B cell (primary cell): ENCODE measurements at regions not wholly inside any gene's neighbourhood (a gene's known extent, or its start where the extent isn't known, plus 50 kb on each side); places are given as distances from the start of the nearest gene placed in this dataset.

Experiments
- ATAC-seq: fragments of 200-7000 bp; cut with Tn5 transposase; one replicate; pipeline ENCODE4 v1.10.0; 2021; ENCODE audit warnings: low read depth, mild to moderate bottlenecking, moderate number of reproducible peaks, moderate library complexity
- CTCF ChIA-PET: fragments of 350-600 bp; sonication (Branson Sonifier 250); formaldehyde crosslinking; loops from one replicate; lab custom pipeline; 2021; ENCODE audit warnings: antibody characterized with exemption, inconsistent platforms; lab: Charles Lee
- POLR2A ChIA-PET: fragments of 350-600 bp; sonication (Branson Sonifier 250); formaldehyde crosslinking; loops from one replicate; lab custom pipeline; 2021; ENCODE audit warnings: antibody characterized with exemption; lab: Charles Lee
- DNase-seq: peaks from one replicate; pipeline ENCODE4 v3.0.0; 2013
- H2AFZ ChIP-seq: 2 replicates; pipeline ENCODE4 v1.6.1; 2012; ENCODE audit warnings: mild to moderate bottlenecking, low read depth, low read length; ENCODE audit not compliant: insufficient read depth, poor library complexity, severe bottlenecking
- H3K27ac ChIP-seq, 2 donors: 1 replicate in 1 of 2; 2 replicates in 1 of 2; pipeline ENCODE4 v1.5.1; 2012 to 2013; ENCODE audit warnings: low read length in 2 of 2, mild to moderate bottlenecking in 2 of 2, moderate library complexity in 1 of 2
- H3K27me3 ChIP-seq, 4 experiments: fragments of 200-600 bp in 1 of 4; sonication (generic) in 1 of 4; replicated peaks in 1 of 4; 1 replicate in 2 of 4; 2 replicates in 2 of 4; pipeline versions ENCODE4 v1.6.1 to v1.7.0; 2013 to 2016; ENCODE audit warnings: low read length in 3 of 4, mild to moderate bottlenecking in 2 of 4, mixed read lengths in 1 of 4, moderate library complexity in 1 of 4; ENCODE audit not compliant: insufficient read depth in 4 of 4, control insufficient read depth in 3 of 4; ENCODE audit errors: control extremely low read depth in 1 of 4
- H3K36me3 ChIP-seq, 2 experiments: replicated peaks in 1 of 2; 1 replicate in 1 of 2; 2 replicates in 1 of 2; pipeline versions ENCODE4 v1.6.1 to v1.7.1; 2013; ENCODE audit warnings: low read length in 1 of 2; ENCODE audit not compliant: insufficient read depth in 2 of 2, control insufficient read depth in 1 of 2; ENCODE audit errors: control extremely low read depth in 1 of 2, extremely low read depth in 1 of 2
- H3K4me1 ChIP-seq, 2 donors: fragments of 200-600 bp in 1 of 2; sonication (generic) in 1 of 2; 1 replicate in 1 of 2; 2 replicates in 1 of 2; pipeline versions ENCODE4 v1.5.1 to v1.6.1; 2013 to 2017; ENCODE audit warnings: low read length in 2 of 2; ENCODE audit not compliant: control insufficient read depth in 2 of 2, insufficient read depth in 2 of 2
- H3K4me2 ChIP-seq: replicated peaks from 2 replicates; pipeline ENCODE3; 2012; ENCODE audit warnings: mild to moderate bottlenecking, low read depth, low read length; ENCODE audit not compliant: poor library complexity, severe bottlenecking
- H3K4me3 ChIP-seq, 5 experiments: fragments of 200-600 bp in 1 of 5; sonication (generic) in 1 of 5; 1 replicate in 3 of 5; 2 replicates in 2 of 5; pipeline versions ENCODE4 v1.5.1 to v1.7.0; 2011 to 2016; ENCODE audit warnings: low read length in 4 of 5, mild to moderate bottlenecking in 4 of 5, low read depth in 2 of 5, control low read depth in 1 of 5, moderate library complexity in 1 of 5; ENCODE audit not compliant: insufficient read depth in 1 of 5; ENCODE audit errors: control extremely low read depth in 1 of 5, extremely low read depth in 1 of 5
- H3K79me2 ChIP-seq: fragments of 200-600 bp; sonication (generic); one replicate; pipeline ENCODE4 v1.6.0; 2016; ENCODE audit warnings: low read length; ENCODE audit not compliant: control insufficient read depth, insufficient read depth
- H3K9ac ChIP-seq: fragments of 200-600 bp; sonication (generic); 2 replicates; pipeline ENCODE4 v1.6.1; 2017; ENCODE audit warnings: mild to moderate bottlenecking, low read length, moderate library complexity
- H3K9me3 ChIP-seq, 3 donors: one replicate each; pipeline versions ENCODE4 v1.6.1 to v1.7.1; 2013; ENCODE audit warnings: low read length in 2 of 3; ENCODE audit not compliant: control insufficient read depth in 2 of 3, insufficient read depth in 1 of 3; ENCODE audit errors: control extremely low read depth in 1 of 3
- H4K20me1 ChIP-seq: 2 replicates; pipeline ENCODE4 v1.6.0; 2012; ENCODE audit warnings: mild to moderate bottlenecking, low read length; ENCODE audit not compliant: insufficient read depth, control insufficient read depth, poor library complexity, severe bottlenecking
- H3K27ac Mint-ChIP-seq: one replicate; pipeline ENCODE4 v1.8.0; 2021; ENCODE audit warnings: mixed read lengths
- H3K27me3 Mint-ChIP-seq: one replicate; pipeline ENCODE4 v1.8.0; 2021; ENCODE audit warnings: mixed read lengths
- H3K4me1 Mint-ChIP-seq: one replicate; pipeline ENCODE4 v1.8.0; 2021; ENCODE audit warnings: mixed read lengths
- H3K4me3 Mint-ChIP-seq: one replicate; pipeline ENCODE4 v1.8.0; 2021; ENCODE audit warnings: mixed read lengths
- H3K9me3 Mint-ChIP-seq: one replicate; pipeline ENCODE4 v1.8.0; 2022; ENCODE audit warnings: mixed read lengths; ENCODE audit not compliant: insufficient read depth
- EZH2 ChIP-seq: IDR thresholded peaks from 2 replicates; pipeline ENCODE4 v1.6.1; 2012; ENCODE audit warnings: borderline replicate concordance, low read depth, mild to moderate bottlenecking, moderate library complexity, low read length; ENCODE audit not compliant: insufficient read depth, poor library complexity, severe bottlenecking
- WGBS: methylation state at CpG from one replicate; pipeline ENCODE4 v1.1.5; 2013; ENCODE audit warnings: missing lambda C conversion rate; ENCODE audit not compliant: insufficient coverage; 5-methylcytosine and 5-hydroxymethylcytosine counted together
- intact Hi-C: fragments of 100-400 bp; cut with micrococcal nuclease; formaldehyde crosslinking; loops from one replicate; pipeline ENCODE4 v1.10.0; 2022
- TF ChIP-seq, protein P1 (sequence below): fragments of 200-600 bp; IDR thresholded peaks from one replicate; pipeline ENCODE4 v1.8.0; 2022; ENCODE audit warnings: antibody characterized with exemption, mild to moderate bottlenecking

- ATAC-seq, result no peak
Measured at GRCh38 chr2:67724261-67724660, 327.1 kb downstream of the ETAA1 start.

GRCh38 chr2:67725731-67726130 lies 328.6 kb downstream of the ETAA1 start:
- Histone ChIP-seq H3K27ac (no peak overlapping the region), H3K4me1 (no peaks in the 10 kb centered on the region), H3K27me3 (peaks cover 0 to 2% (median 0%) of the 10 kb centered on the region in 4 experiments), H4K20me1 (no peaks in the 10 kb centered on the region), H3K79me2 (no peaks in the 10 kb centered on the region), H3K4me3 (no peak overlapping the region), H3K9ac (no peak overlapping the region), H3K9me3 (peaks cover 0 to 7% (median 0%) of the 10 kb centered on the region in 3 donors), H3K36me3 (no peaks in the 10 kb centered on the region), H2AFZ (no peak overlapping the region), H3K4me2 (no peak overlapping the region)
- ATAC-seq, result no peak
- H3K27me3 Mint-ChIP-seq, result peaks cover 13% of the 10 kb centered on the region
- DNase-seq, result no peak
- no peak for TF ChIP-seq EZH2
- TF ChIP-seq, protein P1, sequence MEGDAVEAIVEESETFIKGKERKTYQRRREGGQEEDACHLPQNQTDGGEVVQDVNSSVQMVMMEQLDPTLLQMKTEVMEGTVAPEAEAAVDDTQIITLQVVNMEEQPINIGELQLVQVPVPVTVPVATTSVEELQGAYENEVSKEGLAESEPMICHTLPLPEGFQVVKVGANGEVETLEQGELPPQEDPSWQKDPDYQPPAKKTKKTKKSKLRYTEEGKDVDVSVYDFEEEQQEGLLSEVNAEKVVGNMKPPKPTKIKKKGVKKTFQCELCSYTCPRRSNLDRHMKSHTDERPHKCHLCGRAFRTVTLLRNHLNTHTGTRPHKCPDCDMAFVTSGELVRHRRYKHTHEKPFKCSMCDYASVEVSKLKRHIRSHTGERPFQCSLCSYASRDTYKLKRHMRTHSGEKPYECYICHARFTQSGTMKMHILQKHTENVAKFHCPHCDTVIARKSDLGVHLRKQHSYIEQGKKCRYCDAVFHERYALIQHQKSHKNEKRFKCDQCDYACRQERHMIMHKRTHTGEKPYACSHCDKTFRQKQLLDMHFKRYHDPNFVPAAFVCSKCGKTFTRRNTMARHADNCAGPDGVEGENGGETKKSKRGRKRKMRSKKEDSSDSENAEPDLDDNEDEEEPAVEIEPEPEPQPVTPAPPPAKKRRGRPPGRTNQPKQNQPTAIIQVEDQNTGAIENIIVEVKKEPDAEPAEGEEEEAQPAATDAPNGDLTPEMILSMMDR, result no peak
- intact Hi-C loops, result no loop called here
- no CpG with 5 or more reads among the region's 1 CpG for WGBS
- POLR2A ChIA-PET, result no interaction called here
- no peaks in the 10 kb centered on the region for H3K9me3 Mint-ChIP-seq
- H3K27ac Mint-ChIP-seq, result no peak overlapping the region
- CTCF ChIA-PET, result no interaction called here
- H3K4me1 Mint-ChIP-seq, result no peaks in the 10 kb centered on the region
- H3K4me3 Mint-ChIP-seq, result no peak overlapping the region

More at GRCh38 chr2:67724261-67724660, 327.1 kb downstream of the ETAA1 start:
- no CpG with 5 or more reads among the region's 2 CpGs for whole genome bisulfite sequencing
- POLR2A ChIA-PET, result no interaction called here
- no peak for TF ChIP-seq EZH2
- TF ChIP-seq, protein P1, result no peak
- Mint-ChIP-seq H3K27me3 (peaks cover 13% of the 10 kb centered on the region), H3K4me3 (no peak overlapping the region), H3K9me3 (no peaks in the 10 kb centered on the region), H3K27ac (no peak overlapping the region), H3K4me1 (no peaks in the 10 kb centered on the region)
- DNase-seq, result no peak
- Histone ChIP-seq H3K4me3 (no peak overlapping the region), H3K79me2 (no peaks in the 10 kb centered on the region), H3K9ac (no peak overlapping the region), H2AFZ (no peak overlapping the region), H3K4me1 (no peaks in the 10 kb centered on the region), H3K36me3 (no peaks in the 10 kb centered on the region), H3K9me3 (peaks cover 0 to 7% (median 0%) of the 10 kb centered on the region in 3 donors), H3K27me3 (no peaks in the 10 kb centered on the region), H4K20me1 (no peaks in the 10 kb centered on the region), H3K4me2 (no peak overlapping the region), H3K27ac (no peak overlapping the region)
- intact Hi-C loops, result no loop called here
- CTCF ChIA-PET, result no interaction called here
